HCT116 (cell line): ENCODE measurements at regions not wholly inside any gene's neighbourhood (a gene's known extent, or its start where the extent isn't known, plus 50 kb on each side); places are given as distances from the start of the nearest gene placed in this dataset.

ENCODE experiments used
- ATAC-seq: fragments of 200-7000 bp; cut with Tn5 transposase; 2 replicates; pipeline ENCODE4 v1.9.1; 2020; ENCODE audit warnings: mild to moderate bottlenecking, moderate library complexity
- BruUV-seq: library from RNA; stranded (reverse); fragments of 400-500 nt; replicated peaks from 2 replicates; lab custom pipeline; 2021; lab: Mats Ljungman, UMichigan
- CTCF ChIA-PET: fragments of 300-600 bp; sonication (Branson Sonifier 250); formaldehyde crosslinking; loops from one replicate; lab custom pipeline; 2021; ENCODE audit warnings: antibody characterized with exemption; lab: Charles Lee
- POLR2A ChIA-PET: fragments of 300-600, 350-600 bp; sonication (Branson Sonifier 250); formaldehyde crosslinking; loops from one replicate; lab custom pipeline; 2021; ENCODE audit warnings: antibody characterized with exemption; lab: Charles Lee
- RAD21 ChIA-PET, 2 experiments: fragments of 300-600 bp; sonication (Branson Sonifier 250); formaldehyde crosslinking; loops; one replicate each; lab custom pipeline; 2023; ENCODE audit warnings: low total read pairs in 2 of 2; ENCODE audit not compliant: uncharacterized antibody in 2 of 2, unreplicated experiment in 2 of 2, low non-redundant PET in 1 of 2; lab: Charles Lee
- DNase-seq: peaks from one replicate; pipeline ENCODE4 v3.0.0-alpha.2; 2010; ENCODE audit warnings: low read depth, low spot score
- H2AFZ ChIP-seq: fragments of 200-600 bp; shearing (Covaris generic), sonication (generic); 2 replicates; pipeline ENCODE4 v1.6.1; 2017; ENCODE audit warnings: low read depth, mixed run types, mixed read lengths, antibody characterized with exemption, low read length; ENCODE audit not compliant: poor library complexity, severe bottlenecking
- H3K27ac ChIP-seq: 2 replicates; pipeline ENCODE4 v1.5.1; 2012; ENCODE audit warnings: low read depth, low read length
- H3K27me3 ChIP-seq: fragments of 200-600 bp; sonication (generic); 2 replicates; pipeline ENCODE4 v1.6.1; 2016; ENCODE audit warnings: mixed run types, low read length, mixed read lengths; ENCODE audit not compliant: insufficient read depth
- H3K36me3 ChIP-seq, 2 experiments: fragments of 200-500 bp in 1 of 2; fragments of 200-600 bp in 1 of 2; sonication (Bioruptor generic) in 1 of 2; sonication (generic) in 1 of 2; 2 replicates each; pipeline versions ENCODE4 v1.5.1 to v1.6.1; 2014 to 2016; ENCODE audit warnings: low read length in 2 of 2, inconsistent platforms in 1 of 2, mixed read lengths in 1 of 2, mixed run types in 1 of 2; ENCODE audit not compliant: insufficient read depth in 2 of 2, control insufficient read depth in 1 of 2
- H3K4me1 ChIP-seq, 2 experiments: fragments of 200-600 bp in 1 of 2; sonication (generic) in 1 of 2; 2 replicates each; pipeline versions ENCODE4 v1.5.1 to v1.6.1; 2012 to 2017; ENCODE audit warnings: low read length in 2 of 2, inconsistent platforms in 1 of 2, mild to moderate bottlenecking in 1 of 2, mixed read lengths in 1 of 2, mixed run types in 1 of 2, moderate library complexity in 1 of 2; ENCODE audit not compliant: insufficient read depth in 2 of 2, control insufficient read depth in 1 of 2
- H3K4me2 ChIP-seq: fragments of 200-600 bp; sonication (generic); 2 replicates; pipeline ENCODE4 v1.6.1; 2017; ENCODE audit warnings: mixed run types, low read length, mixed read lengths
- H3K4me3 ChIP-seq, 2 experiments: fragments of 200-600 bp in 1 of 2; sonication (generic) in 1 of 2; replicated peaks in 1 of 2; 2 replicates each; pipeline ENCODE4 v1.5.1; 2011 to 2016; ENCODE audit warnings: low read length in 2 of 2, control low read depth in 1 of 2, low read depth in 1 of 2, mild to moderate bottlenecking in 1 of 2, mixed read lengths in 1 of 2, mixed run types in 1 of 2
- H3K79me2 ChIP-seq: fragments of 200-600 bp; sonication (generic); 2 replicates; pipeline ENCODE4 v1.6.1; 2017; ENCODE audit warnings: mild to moderate bottlenecking, mixed run types, low read length, moderate library complexity, mixed read lengths; ENCODE audit not compliant: insufficient read depth
- H3K9ac ChIP-seq: fragments of 200-600 bp; sonication (generic); 2 replicates; pipeline ENCODE4 v1.6.1; 2016; ENCODE audit warnings: low read length, mixed read lengths
- H3K9me2 ChIP-seq: fragments of 200-600 bp; sonication (generic), shearing (Covaris generic); 2 replicates; pipeline ENCODE4 v1.6.1; 2017; ENCODE audit warnings: mixed run types, mild to moderate bottlenecking, moderate library complexity; ENCODE audit not compliant: insufficient read depth
- H3K9me3 ChIP-seq, 2 experiments: fragments of 200-500 bp in 1 of 2; fragments of 200-600 bp in 1 of 2; sonication (Bioruptor generic) in 1 of 2; sonication (generic) in 1 of 2; 2 replicates each; pipeline ENCODE4 v1.6.1; 2014 to 2017; ENCODE audit warnings: low read length in 2 of 2, mixed read lengths in 2 of 2, inconsistent platforms in 1 of 2, low read depth in 1 of 2, mild to moderate bottlenecking in 1 of 2, mixed run types in 1 of 2, moderate library complexity in 1 of 2; ENCODE audit not compliant: control insufficient read depth in 1 of 2, insufficient read depth in 1 of 2
- H4K20me1 ChIP-seq: fragments of 200-600 bp; sonication (generic), shearing (Covaris generic); 2 replicates; pipeline ENCODE4 v1.6.1; 2017; ENCODE audit warnings: mixed run types, mild to moderate bottlenecking, moderate library complexity; ENCODE audit not compliant: insufficient read depth
- JUND ChIP-seq: IDR thresholded peaks from 2 replicates; pipeline ENCODE4 v1.6.1; 2012
- MAX ChIP-seq: IDR thresholded peaks from 2 replicates; pipeline ENCODE4 v1.6.1; 2012
- RAD21 ChIP-seq: IDR thresholded peaks from 2 replicates; pipeline ENCODE4 v1.6.1; 2012; ENCODE audit warnings: low read depth, mild to moderate bottlenecking
- REST ChIP-seq: IDR thresholded peaks from 2 replicates; pipeline ENCODE4 v1.6.1; 2012; ENCODE audit warnings: low read depth
- TCF7L2 ChIP-seq: IDR thresholded peaks from 2 replicates; pipeline ENCODE4 v1.7.0; 2011; ENCODE audit warnings: borderline replicate concordance, inconsistent platforms; ENCODE audit not compliant: insufficient read depth, insufficient read length; ENCODE audit errors: extremely low read depth
- ZFX ChIP-seq: fragments of 450-650 bp; IDR thresholded peaks from 2 replicates; pipeline ENCODE4 v1.6.1; 2017
- intact Hi-C: fragments of 100-400 bp; cut with micrococcal nuclease; formaldehyde crosslinking; loops from 2 replicates; pipeline ENCODE4 v1.10.0; 2022

GRCh38 chr6:105785066-105785811, 300.9 kb upstream of the PRDM1 start:
- POLR2A ChIA-PET: no interaction called here
- BruUV-seq: no TSS peak

More at GRCh38 chr6:105785066-105785811, 300.9 kb upstream of the PRDM1 start:
- Histone ChIP-seq H3K9me2 (no peaks in the 10 kb centered on the region), H2AFZ (no peak overlapping the region), H3K27me3 (no peaks in the 10 kb centered on the region), H3K4me1 (peaks cover 12 to 23% of the 10 kb centered on the region in 2 experiments), H3K36me3 (no peaks in the 10 kb centered on the region), H3K9ac (no peak overlapping the region), H3K27ac (no peak overlapping the region), H3K4me3 (no peak overlapping the region)
- RAD21 ChIA-PET: no interaction called here
- intact Hi-C loops: no loop called here
- TF ChIP-seq RAD21 (no peak), REST (no peak), ZFX (no peak), TCF7L2 (no peak), JUND (no peak), MAX (no peak)
- TF ChIP-seq, all 23 proteins: peak for 0
- CTCF ChIA-PET: interaction anchor here (1.5 kb wide), 1 partner anchor 52 kb away, joined by 3 read pairs; no protein-coding TSS in a partner anchor
- H4K20me1 ChIP-seq: no peaks in the 10 kb centered on the region
- DNase-seq (no peak), ATAC-seq (no peak)
- H3K9me3 ChIP-seq: no peaks in the 10 kb centered on the region
- H3K79me2 ChIP-seq: no peaks in the 10 kb centered on the region
- H3K4me2 ChIP-seq: no peak overlapping the region
